ENCODE measurements at regions not wholly inside any gene's neighbourhood (a gene's known extent, or its start where the extent isn't known, plus 50 kb on each side); places are given as distances from the start of the nearest gene placed in this dataset.
"Not testable (repeated sequence)": the region's sequence is repeated elsewhere in the genome, so short reads cannot be mapped to it uniquely, and the experiment has no call there.

- DNase-seq, result no peak
Measured at GRCh38 chr1:95701450-95702173, 467.6 kb downstream of the RWDD3 start.

GRCh38 chr1:95703046-95703445 is 469.0 kb downstream of the RWDD3 start:
- no peak for DNase-seq

GRCh38 chr1:95716097-95716496 is 482.1 kb downstream of the RWDD3 start:
- DNase-seq, result no peak

GRCh38 chr1:95716550-95716949 is 482.5 kb downstream of the RWDD3 start:
- no peak for DNase-seq

- no peak for DNase-seq
Measured at GRCh38 chr1:95723346-95723745, 489.3 kb downstream of the RWDD3 start.

GRCh38 chr1:95728841-95729240 is 494.8 kb downstream of the RWDD3 start:
- no peak for DNase-seq

GRCh38 chr1:95730986-95731385 is 497.0 kb downstream of the RWDD3 start:
- DNase-seq, result no peak

GRCh38 chr1:95731466-95731865 is 497.5 kb downstream of the RWDD3 start:
- no peak for DNase-seq

- no peak for DNase-seq
Measured at GRCh38 chr1:95733031-95733430, 499.0 kb downstream of the RWDD3 start.

GRCh38 chr1:95733671-95734070 is 499.7 kb downstream of the RWDD3 start:
- no peak for DNase-seq

GRCh38 chr1:95734560-95734959 is 500.6 kb downstream of the RWDD3 start:
- no peak for DNase-seq

- no peak for DNase-seq
Measured at GRCh38 chr1:95742591-95743089, 508.6 kb downstream of the RWDD3 start.

GRCh38 chr1:95744731-95745130 is 510.7 kb downstream of the RWDD3 start:
- no peak for DNase-seq

- no peak for DNase-seq
Measured at GRCh38 chr1:95752515-95753381, 518.7 kb downstream of the RWDD3 start.

GRCh38 chr1:95753382-95754016 is 519.5 kb downstream of the RWDD3 start:
- no peak for DNase-seq

GRCh38 chr1:95754412-95754811 is 520.4 kb downstream of the RWDD3 start:
- no peak for DNase-seq

- DNase-seq, result no peak
Measured at GRCh38 chr1:95766036-95766435, 532.0 kb downstream of the RWDD3 start.

- DNase-seq, result no peak
Measured at GRCh38 chr1:95770581-95770980, 536.6 kb downstream of the RWDD3 start.

GRCh38 chr1:95778217-95778616 is 544.2 kb downstream of the RWDD3 start:
- no peak for DNase-seq

- no peak for DNase-seq
Measured at GRCh38 chr1:95780836-95781235, 546.8 kb downstream of the RWDD3 start.

GRCh38 chr1:95790136-95790535 is 556.1 kb downstream of the RWDD3 start:
- no peak for DNase-seq

- DNase-seq, result no peak
Measured at GRCh38 chr1:95793893-95794292, 559.9 kb downstream of the RWDD3 start.

GRCh38 chr1:95797761-95798160 is 563.8 kb downstream of the RWDD3 start:
- not testable (repeated sequence) for DNase-seq

- no peak for DNase-seq
Measured at GRCh38 chr1:95806171-95806570, 572.2 kb downstream of the RWDD3 start.

Measured in midbrain (tissue), 1 donor.